ENCODE measurements at regions not wholly inside any gene's neighbourhood (a gene's known extent, or its start where the extent isn't known, plus 50 kb on each side); places are given as distances from the start of the nearest gene placed in this dataset.

DNA sequence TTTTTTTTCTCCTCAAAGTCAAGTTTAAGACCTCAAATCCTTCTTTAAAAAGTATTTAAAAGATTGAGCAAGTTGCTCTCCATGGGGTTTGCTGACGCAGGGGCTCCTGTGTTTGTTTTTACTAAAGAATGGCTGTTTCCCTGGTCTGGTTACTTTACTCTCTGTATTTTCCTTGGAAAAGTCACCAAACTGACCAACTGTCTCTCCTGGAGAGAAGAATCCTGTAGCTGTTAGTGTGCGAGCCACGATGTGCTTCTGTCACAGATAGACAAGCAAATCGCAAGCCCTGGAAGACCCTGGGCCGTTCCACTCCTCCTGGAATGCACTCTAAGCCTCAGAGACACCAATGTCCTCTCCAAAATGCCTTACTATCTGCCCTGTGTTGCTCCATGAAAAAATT lies 212.1 kb downstream of the CHIC2 start:
- TF ChIP-seq POLR2AphosphoS5 (IDR thresholded peaks at IDR 0.05) (no peak), POLR2A (IDR thresholded peaks at IDR 0.05) (no peak)
- TF ChIP-seq, protein P1, sequence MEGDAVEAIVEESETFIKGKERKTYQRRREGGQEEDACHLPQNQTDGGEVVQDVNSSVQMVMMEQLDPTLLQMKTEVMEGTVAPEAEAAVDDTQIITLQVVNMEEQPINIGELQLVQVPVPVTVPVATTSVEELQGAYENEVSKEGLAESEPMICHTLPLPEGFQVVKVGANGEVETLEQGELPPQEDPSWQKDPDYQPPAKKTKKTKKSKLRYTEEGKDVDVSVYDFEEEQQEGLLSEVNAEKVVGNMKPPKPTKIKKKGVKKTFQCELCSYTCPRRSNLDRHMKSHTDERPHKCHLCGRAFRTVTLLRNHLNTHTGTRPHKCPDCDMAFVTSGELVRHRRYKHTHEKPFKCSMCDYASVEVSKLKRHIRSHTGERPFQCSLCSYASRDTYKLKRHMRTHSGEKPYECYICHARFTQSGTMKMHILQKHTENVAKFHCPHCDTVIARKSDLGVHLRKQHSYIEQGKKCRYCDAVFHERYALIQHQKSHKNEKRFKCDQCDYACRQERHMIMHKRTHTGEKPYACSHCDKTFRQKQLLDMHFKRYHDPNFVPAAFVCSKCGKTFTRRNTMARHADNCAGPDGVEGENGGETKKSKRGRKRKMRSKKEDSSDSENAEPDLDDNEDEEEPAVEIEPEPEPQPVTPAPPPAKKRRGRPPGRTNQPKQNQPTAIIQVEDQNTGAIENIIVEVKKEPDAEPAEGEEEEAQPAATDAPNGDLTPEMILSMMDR (IDR thresholded peaks at IDR 0.05) = no peak
